ENCODE measurements at regions not wholly inside any gene's neighbourhood (a gene's known extent, or its start where the extent isn't known, plus 50 kb on each side); places are given as distances from the start of the nearest gene placed in this dataset.
"Not testable (repeated sequence)": the region's sequence is repeated elsewhere in the genome, so short reads cannot be mapped to it uniquely, and the experiment has no call there.

DNA sequence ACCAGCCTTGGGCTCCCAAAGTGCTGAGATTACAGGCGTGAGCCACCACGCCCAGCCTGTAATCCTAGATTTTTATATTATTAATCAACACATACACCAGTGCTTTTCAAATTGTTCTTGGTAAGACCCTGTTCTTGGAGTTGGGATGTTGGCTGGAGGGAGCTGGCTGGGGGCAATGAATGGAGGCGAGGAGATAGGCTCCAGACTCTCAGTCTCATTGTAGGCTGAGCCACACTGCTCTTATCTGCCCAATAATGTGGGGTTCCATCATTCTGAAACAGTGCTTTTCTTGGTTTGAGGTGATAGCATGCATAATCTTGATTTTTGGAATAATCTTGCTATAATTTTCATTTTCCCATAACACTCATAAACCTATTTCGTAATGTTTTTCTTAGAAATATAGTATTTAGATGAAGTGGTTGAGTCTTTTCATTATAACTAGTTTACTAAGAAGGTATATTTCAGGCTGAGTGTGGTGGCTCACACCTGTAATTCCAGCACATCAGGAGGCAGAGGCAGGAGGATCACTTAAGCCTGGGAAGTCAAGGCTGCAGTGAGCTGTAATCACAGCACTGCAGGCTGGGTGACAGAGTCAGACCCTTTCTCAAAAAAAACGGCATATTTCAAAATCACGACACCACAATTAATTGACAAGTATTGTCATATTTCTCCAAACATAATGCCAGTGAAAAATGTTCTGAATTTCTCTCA, 65.1 kb upstream of the LYZL2 start:
- Mint-ChIP-seq H3K4me3 (no peak overlapping the region), H3K4me1 (peaks cover 3% of the 10 kb centered on the region), H3K27ac (no peak overlapping the region), H3K36me3 (no peaks in the 10 kb centered on the region), H3K9me3 (no peaks in the 10 kb centered on the region), H3K27me3 (ENCODE audit: low read depth) (peaks cover 20% of the 10 kb centered on the region)
- DNase-seq (ENCODE audit: low spot score in 2 of 2, unreplicated experiment in 2 of 2): no peak
- TF ChIP-seq, protein P1, sequence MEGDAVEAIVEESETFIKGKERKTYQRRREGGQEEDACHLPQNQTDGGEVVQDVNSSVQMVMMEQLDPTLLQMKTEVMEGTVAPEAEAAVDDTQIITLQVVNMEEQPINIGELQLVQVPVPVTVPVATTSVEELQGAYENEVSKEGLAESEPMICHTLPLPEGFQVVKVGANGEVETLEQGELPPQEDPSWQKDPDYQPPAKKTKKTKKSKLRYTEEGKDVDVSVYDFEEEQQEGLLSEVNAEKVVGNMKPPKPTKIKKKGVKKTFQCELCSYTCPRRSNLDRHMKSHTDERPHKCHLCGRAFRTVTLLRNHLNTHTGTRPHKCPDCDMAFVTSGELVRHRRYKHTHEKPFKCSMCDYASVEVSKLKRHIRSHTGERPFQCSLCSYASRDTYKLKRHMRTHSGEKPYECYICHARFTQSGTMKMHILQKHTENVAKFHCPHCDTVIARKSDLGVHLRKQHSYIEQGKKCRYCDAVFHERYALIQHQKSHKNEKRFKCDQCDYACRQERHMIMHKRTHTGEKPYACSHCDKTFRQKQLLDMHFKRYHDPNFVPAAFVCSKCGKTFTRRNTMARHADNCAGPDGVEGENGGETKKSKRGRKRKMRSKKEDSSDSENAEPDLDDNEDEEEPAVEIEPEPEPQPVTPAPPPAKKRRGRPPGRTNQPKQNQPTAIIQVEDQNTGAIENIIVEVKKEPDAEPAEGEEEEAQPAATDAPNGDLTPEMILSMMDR (IDR thresholded peaks at IDR 0.05; ENCODE audit: unreplicated experiment): no peak

DNA sequence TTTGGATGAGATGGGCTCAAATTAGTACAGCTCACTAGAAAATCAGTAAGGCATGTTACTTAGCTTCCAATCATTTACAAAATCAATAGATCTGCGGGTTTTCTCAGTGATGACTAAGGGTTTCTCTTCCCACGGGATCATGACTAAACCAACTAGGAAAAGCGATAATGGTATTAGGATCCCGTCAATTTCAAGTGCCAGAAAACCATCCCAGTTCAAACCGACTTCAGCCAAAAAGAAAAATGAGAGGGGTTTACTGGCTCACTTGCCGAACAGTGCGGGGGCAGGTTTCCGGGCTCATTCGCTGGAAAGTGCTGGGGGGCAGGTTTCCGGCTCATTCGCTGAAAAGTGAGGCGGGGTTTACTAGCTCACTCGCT, 62.1 kb upstream of the LYZL2 start:
- DNase-seq (ENCODE audit: low spot score in 2 of 2, unreplicated experiment in 2 of 2): no peak
- H3K9me3 Mint-ChIP-seq: no peaks in the 10 kb centered on the region

DNA sequence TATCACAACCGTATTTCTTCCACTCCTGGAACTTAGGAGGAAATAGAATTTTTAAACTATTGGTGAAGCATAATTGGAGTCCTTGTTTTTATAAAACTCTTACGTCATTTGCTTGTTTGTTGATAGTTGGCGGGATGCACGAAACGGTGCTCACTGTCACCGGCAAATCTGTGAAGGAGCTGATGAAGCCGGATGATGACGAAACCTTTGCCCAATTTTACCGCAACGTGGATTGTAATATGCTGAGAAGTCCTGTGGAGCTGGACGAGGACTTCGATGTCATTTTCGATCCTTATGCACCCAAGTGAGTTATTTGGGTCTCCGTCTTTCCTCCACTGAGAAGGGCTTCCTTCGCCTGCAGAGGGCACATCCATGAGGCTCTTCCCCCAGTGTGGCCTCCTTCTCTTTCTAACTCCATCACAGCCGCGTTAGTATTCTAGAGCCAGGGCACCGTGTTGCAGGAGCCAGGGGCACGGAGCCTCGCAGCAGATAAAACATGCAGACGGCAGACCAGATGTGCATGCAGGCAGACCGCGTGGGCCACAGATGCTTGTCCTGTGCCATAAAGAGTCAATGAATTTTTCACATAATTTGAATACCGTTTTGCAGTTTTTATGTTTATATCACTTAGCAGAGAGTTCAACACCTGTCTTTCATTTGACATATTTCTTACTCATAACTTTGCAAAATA, 61.5 kb upstream of the LYZL2 start:
- peaks cover 30% of the 10 kb centered on the region for H3K27me3 Mint-ChIP-seq (ENCODE audit: low read depth)
- H3K36me3 Mint-ChIP-seq; H3K4me3 Mint-ChIP-seq; H3K4me1 Mint-ChIP-seq; H3K9me3 Mint-ChIP-seq; H3K27ac Mint-ChIP-seq; DNase-seq (ENCODE audit: low spot score in 2 of 2, unreplicated experiment in 2 of 2): not testable (repeated sequence)

More for the DNA sequence above, 62.1 kb upstream of the LYZL2 start:
- Mint-ChIP-seq H3K27ac (no peak overlapping the region), H3K36me3 (no peaks in the 10 kb centered on the region), H3K4me1 (peaks cover 5% of the 10 kb centered on the region), H3K4me3 (no peak overlapping the region), H3K27me3 (ENCODE audit: low read depth) (peaks cover 24% of the 10 kb centered on the region)
- TF ChIP-seq, protein P1 (IDR thresholded peaks at IDR 0.05; ENCODE audit: unreplicated experiment): no peak

DNA sequence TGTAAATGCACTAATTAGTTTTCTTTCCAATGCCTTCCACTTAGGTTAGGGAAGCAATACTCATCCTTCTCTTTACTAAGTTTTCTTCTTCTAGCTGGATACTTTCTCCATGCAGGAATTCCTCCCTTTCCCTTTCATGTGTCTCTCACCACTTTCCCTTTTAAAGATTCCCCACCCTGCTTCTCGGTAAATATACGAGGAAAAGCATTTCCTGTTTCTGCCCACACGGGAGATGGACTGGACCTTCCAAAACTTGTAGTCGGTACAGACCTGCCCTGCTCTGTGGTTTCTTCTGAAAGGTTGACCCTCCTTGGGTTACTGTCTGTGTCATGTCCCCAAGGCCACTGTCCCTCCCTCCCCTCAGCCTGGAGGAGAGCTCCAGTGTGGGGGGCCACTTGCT, 58.9 kb upstream of the LYZL2 start:
- peaks cover 2% of the 10 kb centered on the region for H3K4me1 Mint-ChIP-seq
- H3K27ac Mint-ChIP-seq: no peak overlapping the region
- TF ChIP-seq, protein P1 (IDR thresholded peaks at IDR 0.05; ENCODE audit: unreplicated experiment): no peak
- H3K9me3 Mint-ChIP-seq: no peaks in the 10 kb centered on the region
- no peak for DNase-seq (ENCODE audit: low spot score in 2 of 2, unreplicated experiment in 2 of 2)
- no peaks in the 10 kb centered on the region for H3K36me3 Mint-ChIP-seq
- no peak overlapping the region for H3K4me3 Mint-ChIP-seq
- peaks cover 48% of the 10 kb centered on the region for H3K27me3 Mint-ChIP-seq (ENCODE audit: low read depth)

DNA sequence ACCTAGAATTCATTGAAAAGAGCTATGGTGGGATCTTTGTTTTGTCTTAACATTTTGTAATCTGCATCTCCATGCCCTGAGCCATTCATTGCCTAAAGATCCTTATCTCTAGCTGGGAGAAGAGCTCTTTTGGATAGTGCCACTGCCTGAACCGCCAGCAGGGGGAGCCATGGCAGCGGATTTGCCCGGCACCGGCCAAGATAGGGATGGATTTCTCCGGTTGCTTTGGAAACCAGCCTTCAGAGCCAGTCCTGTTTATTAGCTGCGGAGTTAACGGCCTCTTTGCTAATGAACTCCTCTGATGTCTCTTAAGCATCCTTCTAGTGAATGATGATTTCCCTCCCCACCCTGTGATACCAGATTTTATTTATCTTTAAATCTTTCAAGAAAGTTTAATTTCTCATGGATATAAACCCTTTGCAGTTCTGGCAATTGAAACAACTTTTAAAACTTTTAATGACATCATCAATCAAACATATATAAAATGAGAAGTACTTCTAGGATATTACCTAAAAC, 58.2 kb upstream of the LYZL2 start:
- Mint-ChIP-seq H3K4me3 (no peak overlapping the region), H3K27me3 (ENCODE audit: low read depth) (peaks cover 49% of the 10 kb centered on the region), H3K4me1 (peaks cover 2% of the 10 kb centered on the region), H3K9me3 (no peaks in the 10 kb centered on the region), H3K36me3 (no peaks in the 10 kb centered on the region), H3K27ac (no peak overlapping the region)
- TF ChIP-seq, protein P1 (IDR thresholded peaks at IDR 0.05; ENCODE audit: unreplicated experiment): peak; percentile 86
- peak; percentile 49 to 91 for DNase-seq (ENCODE audit: low spot score in 2 of 2, unreplicated experiment in 2 of 2)

DNA sequence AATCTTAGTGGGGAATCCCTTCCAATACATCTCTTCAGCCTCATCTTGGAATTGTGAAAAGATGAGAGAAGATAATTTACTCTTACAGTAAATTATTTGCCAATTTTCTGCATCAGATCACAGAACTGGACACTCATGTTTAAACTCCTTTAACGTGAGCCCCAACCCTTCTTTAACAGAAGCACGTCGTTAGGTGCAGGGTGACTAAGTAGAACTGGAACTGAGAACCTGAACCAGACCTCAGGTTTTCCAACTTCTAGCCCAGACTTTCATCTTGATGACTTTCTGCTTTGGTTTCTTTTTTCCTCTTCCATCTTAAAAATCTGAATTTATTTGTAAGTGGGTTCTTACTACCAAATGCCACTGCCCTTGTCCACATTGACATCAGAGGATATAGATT, 57.2 kb upstream of the LYZL2 start:
- Mint-ChIP-seq H3K9me3 (no peaks in the 10 kb centered on the region), H3K4me3 (no peak overlapping the region), H3K27ac (no peak overlapping the region), H3K27me3 (ENCODE audit: low read depth) (peaks cover 56% of the 10 kb centered on the region), H3K36me3 (no peaks in the 10 kb centered on the region), H3K4me1 (peaks cover 2% of the 10 kb centered on the region)
- no peak for DNase-seq (ENCODE audit: low spot score in 2 of 2, unreplicated experiment in 2 of 2)
- TF ChIP-seq, protein P1 (IDR thresholded peaks at IDR 0.05; ENCODE audit: unreplicated experiment): no peak

Data from mesothelial cell of epicardium (in vitro differentiated cells).